Nephron progenitor cell (in vitro differentiated cells): ENCODE measurements at regions not wholly inside any gene's neighbourhood (a gene's known extent, or its start where the extent isn't known, plus 50 kb on each side); places are given as distances from the start of the nearest gene placed in this dataset.

Experiments used
- DNase-seq: peaks from one replicate; pipeline ENCODE4 v3.0.0; 2021
- H3K27ac Mint-ChIP-seq: 2 replicates; pipeline ENCODE4 v1.8.0; 2021; ENCODE audit warnings: mild to moderate bottlenecking, moderate library complexity, mixed read lengths
- H3K27me3 Mint-ChIP-seq: 2 replicates; pipeline ENCODE4 v1.8.0; 2021; ENCODE audit warnings: mild to moderate bottlenecking, low read depth, mixed read lengths; ENCODE audit not compliant: poor library complexity
- H3K36me3 Mint-ChIP-seq: 2 replicates; pipeline ENCODE4 v1.8.0; 2021; ENCODE audit warnings: low read depth, mixed read lengths
- H3K4me1 Mint-ChIP-seq: 2 replicates; pipeline ENCODE4 v1.8.0; 2021; ENCODE audit warnings: mixed read lengths
- H3K4me3 Mint-ChIP-seq: 2 replicates; pipeline ENCODE4 v1.8.0; 2021; ENCODE audit warnings: mild to moderate bottlenecking, moderate library complexity, mixed read lengths
- H3K9me3 Mint-ChIP-seq: 2 replicates; pipeline ENCODE4 v1.8.0; 2021; ENCODE audit warnings: mild to moderate bottlenecking, moderate library complexity, mixed read lengths
- CTCF ChIP-seq: fragments of 200-600 bp; sonication (generic); IDR thresholded peaks from 2 replicates; pipeline ENCODE4 v1.5.0; 2021; ENCODE audit warnings: antibody characterized with exemption

GRCh38 chr12:75877763-75878621 is 153.6 kb downstream of the PHLDA1 start:
- peaks cover 45% of the 10 kb centered on the region for H3K4me1 Mint-ChIP-seq
- no peak for TF ChIP-seq CTCF
- H3K4me3 Mint-ChIP-seq, result peak overlapping the region; percentile 12
- no peaks in the 10 kb centered on the region for H3K27me3 Mint-ChIP-seq
- peaks cover 9% of the 10 kb centered on the region for H3K36me3 Mint-ChIP-seq
- peak; percentile 8 for DNase-seq
- peak overlapping the region; percentile 72 for H3K27ac Mint-ChIP-seq
- H3K9me3 Mint-ChIP-seq, result peaks cover 16% of the 10 kb centered on the region

GRCh38 chr12:75876832-75877762 is 154.5 kb downstream of the PHLDA1 start:
- Mint-ChIP-seq H3K27me3 (no peaks in the 10 kb centered on the region), H3K4me1 (peaks cover 46% of the 10 kb centered on the region), H3K36me3 (peaks cover 9% of the 10 kb centered on the region), H3K9me3 (peaks cover 16% of the 10 kb centered on the region), H3K4me3 (peak overlapping the region; percentile 12), H3K27ac (peak overlapping the region; percentile 72)
- TF ChIP-seq CTCF, result no peak
- DNase-seq, result no peak

- no peak for DNase-seq
- H3K36me3 Mint-ChIP-seq, result peaks cover 9% of the 10 kb centered on the region
Measured at GRCh38 chr12:75874441-75874840, 157.1 kb downstream of the PHLDA1 start.

GRCh38 chr12:75872762-75873161 is 158.8 kb downstream of the PHLDA1 start:
- TF ChIP-seq CTCF, result no peak
- Mint-ChIP-seq H3K9me3 (peaks cover 16% of the 10 kb centered on the region), H3K27ac (peak overlapping the region; percentile 59), H3K27me3 (peaks cover 3% of the 10 kb centered on the region), H3K4me1 (peaks cover 31% of the 10 kb centered on the region), H3K4me3 (no peak overlapping the region), H3K36me3 (peaks cover 9% of the 10 kb centered on the region)
- DNase-seq, result no peak

More at GRCh38 chr12:75874441-75874840, 157.1 kb downstream of the PHLDA1 start:
- Mint-ChIP-seq H3K4me1 (peaks cover 46% of the 10 kb centered on the region), H3K27me3 (peaks cover 2% of the 10 kb centered on the region), H3K27ac (no peak overlapping the region), H3K4me3 (no peak overlapping the region), H3K9me3 (peaks cover 16% of the 10 kb centered on the region)
- TF ChIP-seq CTCF, result no peak

- Mint-ChIP-seq H3K27ac (no peak overlapping the region), H3K27me3 (peaks cover 7% of the 10 kb centered on the region), H3K9me3 (peaks cover 24% of the 10 kb centered on the region), H3K36me3 (peaks cover 9% of the 10 kb centered on the region), H3K4me3 (no peak overlapping the region), H3K4me1 (peaks cover 13% of the 10 kb centered on the region)
- TF ChIP-seq CTCF, result no peak
- DNase-seq, result no peak
Measured at GRCh38 chr12:75870878-75871277, 160.7 kb downstream of the PHLDA1 start.
